ENCODE measurements at regions not wholly inside any gene's neighbourhood (a gene's known extent, or its start where the extent isn't known, plus 50 kb on each side); places are given as distances from the start of the nearest gene placed in this dataset.

GRCh38 chr20:7220755-7221154 lies 453.3 kb downstream of the BMP2 start:
- TF ChIP-seq POLR2A (IDR thresholded peaks at IDR 0.05), result no peak
- no peak for TF ChIP-seq CTCF (IDR thresholded peaks at IDR 0.05)

Data from uterus (tissue), 2 donors.